ENCODE measurements at regions not wholly inside any gene's neighbourhood (a gene's known extent, or its start where the extent isn't known, plus 50 kb on each side); places are given as distances from the start of the nearest gene placed in this dataset.
"Not testable (repeated sequence)": the region's sequence is repeated elsewhere in the genome, so short reads cannot be mapped to it uniquely, and the experiment has no call there.

GRCh38 chr13:86253497-86253896 lies 454.3 kb upstream of the SLITRK6 start:
- not testable (repeated sequence) for DNase-seq

- DNase-seq = not testable (repeated sequence)
Observed at GRCh38 chr13:86255820-86256219, 456.6 kb upstream of the SLITRK6 start.

- no peak for DNase-seq
Observed at GRCh38 chr13:86269511-86269910, 470.3 kb upstream of the SLITRK6 start.

- no peak for DNase-seq
Observed at GRCh38 chr13:86282442-86282841, 483.2 kb upstream of the SLITRK6 start.

GRCh38 chr13:86283031-86283430 lies 483.8 kb upstream of the SLITRK6 start:
- DNase-seq = no peak

GRCh38 chr13:86298725-86299124 lies 499.5 kb upstream of the SLITRK6 start:
- no peak for DNase-seq

GRCh38 chr13:86299128-86299527 lies 499.9 kb upstream of the SLITRK6 start:
- no peak for DNase-seq

GRCh38 chr13:86309881-86310280 lies 510.7 kb upstream of the SLITRK6 start:
- DNase-seq = no peak

- no peak for DNase-seq
Observed at GRCh38 chr13:86313421-86313820, 514.2 kb upstream of the SLITRK6 start.

GRCh38 chr13:86318450-86318849 lies 519.2 kb upstream of the SLITRK6 start:
- DNase-seq = no peak

GRCh38 chr13:86324191-86324590 lies 525.0 kb upstream of the SLITRK6 start:
- no peak for DNase-seq

GRCh38 chr13:86355301-86355700 lies 556.1 kb upstream of the SLITRK6 start:
- DNase-seq = no peak

GRCh38 chr13:86357106-86357505 lies 557.9 kb upstream of the SLITRK6 start:
- DNase-seq = no peak

- not testable (repeated sequence) for DNase-seq
Observed at GRCh38 chr13:86363749-86364148, 564.5 kb upstream of the SLITRK6 start.

- DNase-seq = no peak
Observed at GRCh38 chr13:86368924-86369323, 569.7 kb upstream of the SLITRK6 start.

GRCh38 chr13:86377451-86377850 lies 578.2 kb upstream of the SLITRK6 start:
- DNase-seq = no peak

- no peak for DNase-seq
Observed at GRCh38 chr13:86378628-86379027, 579.4 kb upstream of the SLITRK6 start.

GRCh38 chr13:86383151-86383550 lies 583.9 kb upstream of the SLITRK6 start:
- no peak for DNase-seq

GRCh38 chr13:86383561-86383960 lies 584.3 kb upstream of the SLITRK6 start:
- DNase-seq = no peak

- no peak for DNase-seq
Observed at GRCh38 chr13:86397635-86398034, 598.4 kb upstream of the SLITRK6 start.

GRCh38 chr13:86399572-86399971 lies 600.4 kb upstream of the SLITRK6 start:
- no peak for DNase-seq

GRCh38 chr13:86402500-86402899 lies 603.3 kb upstream of the SLITRK6 start:
- no peak for DNase-seq

GRCh38 chr13:86403181-86403580 lies 604.0 kb upstream of the SLITRK6 start:
- DNase-seq = no peak

- DNase-seq = no peak
Observed at GRCh38 chr13:86409466-86410241, 610.4 kb upstream of the SLITRK6 start.

- DNase-seq = no peak
Observed at GRCh38 chr13:86425170-86425815, 626.1 kb upstream of the SLITRK6 start.

Measured in CD4-positive, alpha-beta T cell treated with Interleukin-17A for 1 hour (primary cell).